H9 (cell line): ENCODE measurements at regions not wholly inside any gene's neighbourhood (a gene's known extent, or its start where the extent isn't known, plus 50 kb on each side); places are given as distances from the start of the nearest gene placed in this dataset.

Source experiments
- DNase-seq: peaks from one replicate; pipeline ENCODE4 v3.0.0-alpha.2; 2017
- H2AFZ ChIP-seq: one replicate; pipeline ENCODE4 v1.6.1; 2013; ENCODE audit warnings: mild to moderate bottlenecking, low read length, control low read depth, moderate library complexity
- H2AK5ac ChIP-seq: 2 replicates; pipeline ENCODE4 v1.6.1; 2013; ENCODE audit warnings: low read length, control low read depth, mixed read lengths; ENCODE audit not compliant: insufficient read length
- H2BK120ac ChIP-seq: one replicate; pipeline ENCODE4 v1.6.1; 2013; ENCODE audit warnings: low read depth, mild to moderate bottlenecking, low read length, control low read depth, inconsistent platforms; ENCODE audit not compliant: poor library complexity, severe bottlenecking
- H2BK12ac ChIP-seq: 2 replicates; pipeline ENCODE4 v1.6.1; 2013; ENCODE audit warnings: low read length, control low read depth, mixed read lengths, low read depth; ENCODE audit not compliant: insufficient read length
- H2BK15ac ChIP-seq: 2 replicates; pipeline ENCODE4 v1.6.1; 2013; ENCODE audit warnings: low read depth, low read length, control low read depth
- H2BK20ac ChIP-seq: one replicate; pipeline ENCODE4 v1.6.1; 2013; ENCODE audit warnings: low read depth, mild to moderate bottlenecking, low read length, control low read depth, inconsistent platforms; ENCODE audit not compliant: poor library complexity, severe bottlenecking
- H2BK5ac ChIP-seq: 2 replicates; pipeline ENCODE4 v1.6.1; 2013; ENCODE audit warnings: low read length, control low read depth, mixed read lengths; ENCODE audit not compliant: insufficient read length
- H3K14ac ChIP-seq: 2 replicates; pipeline ENCODE4 v1.6.1; 2013; ENCODE audit warnings: low read length, control low read depth; ENCODE audit not compliant: insufficient read depth
- H3K18ac ChIP-seq: 2 replicates; pipeline ENCODE4 v1.6.1; 2013; ENCODE audit warnings: low read depth, mild to moderate bottlenecking, mixed read lengths, low read length, control low read depth; ENCODE audit not compliant: insufficient read length
- H3K23ac ChIP-seq: 2 replicates; pipeline ENCODE4 v1.6.1; 2013; ENCODE audit warnings: low read length, control low read depth, mixed read lengths, low read depth; ENCODE audit not compliant: insufficient read length
- H3K23me2 ChIP-seq: 2 replicates; pipeline ENCODE4 v1.6.1; 2013; ENCODE audit warnings: low read depth, mild to moderate bottlenecking, mixed read lengths, low read length, control low read depth; ENCODE audit not compliant: insufficient read length, poor library complexity, severe bottlenecking
- H3K27ac ChIP-seq: 2 replicates; pipeline ENCODE4 v1.5.1; 2013; ENCODE audit warnings: low read length, control low read depth, mixed read lengths, low read depth; ENCODE audit not compliant: insufficient read length
- H3K27me3 ChIP-seq: 2 replicates; pipeline ENCODE4 v1.6.1; 2013; ENCODE audit warnings: low read length, control low read depth, inconsistent platforms; ENCODE audit not compliant: insufficient read depth
- H3K4ac ChIP-seq: 2 replicates; pipeline ENCODE4 v1.6.1; 2013; ENCODE audit warnings: low read depth, mild to moderate bottlenecking, control low read depth, inconsistent platforms, low read length, moderate library complexity
- H3K4me1 ChIP-seq: 2 replicates; pipeline ENCODE4 v1.6.1; 2013; ENCODE audit warnings: low read length, control low read depth, inconsistent platforms; ENCODE audit not compliant: insufficient read depth
- H3K4me2 ChIP-seq: 2 replicates; pipeline ENCODE4 v1.6.1; 2013; ENCODE audit warnings: low read length, control low read depth, mixed read lengths; ENCODE audit not compliant: insufficient read length, insufficient read depth
- H3K56ac ChIP-seq: 2 replicates; pipeline ENCODE4 v1.6.1; 2013; ENCODE audit warnings: low read depth, mild to moderate bottlenecking, mixed read lengths, low read length, control low read depth; ENCODE audit not compliant: insufficient read length
- H3K79me1 ChIP-seq: 2 replicates; pipeline ENCODE4 v1.6.1; 2013; ENCODE audit warnings: low read depth, mild to moderate bottlenecking, moderate library complexity, low read length, control low read depth, inconsistent platforms; ENCODE audit not compliant: insufficient read depth, poor library complexity, severe bottlenecking
- H3K79me2 ChIP-seq: 2 replicates; pipeline ENCODE4 v1.6.1; 2013; ENCODE audit warnings: low read length, control low read depth, inconsistent platforms; ENCODE audit not compliant: insufficient read depth
- H3K9ac ChIP-seq: 2 replicates; pipeline ENCODE4 v1.6.1; 2013; ENCODE audit warnings: low read length, control low read depth, mixed read lengths; ENCODE audit not compliant: insufficient read length; ENCODE audit errors: extremely low read depth
- H3K9me3 ChIP-seq: one replicate; pipeline ENCODE4 v1.6.1; 2013; ENCODE audit warnings: low read depth, low read length, inconsistent platforms; ENCODE audit not compliant: control insufficient read depth
- H3T11ph ChIP-seq: one replicate; pipeline ENCODE4 v1.6.1; 2013; ENCODE audit warnings: mild to moderate bottlenecking, low read length, control low read depth, inconsistent platforms
- H4K20me1 ChIP-seq: one replicate; pipeline ENCODE4 v1.6.1; 2013; ENCODE audit not compliant: control insufficient read depth, insufficient read length, insufficient read depth
- H4K5ac ChIP-seq: 2 replicates; pipeline ENCODE4 v1.6.1; 2013; ENCODE audit warnings: low read depth, mild to moderate bottlenecking, mixed read lengths, low read length, control low read depth; ENCODE audit not compliant: insufficient read length
- H4K8ac ChIP-seq: replicated peaks from 2 replicates; pipeline ENCODE4 v1.6.1; 2013; ENCODE audit warnings: low read length, control low read depth, mixed read lengths, low read depth; ENCODE audit not compliant: insufficient read length
- H4K91ac ChIP-seq: 2 replicates; pipeline ENCODE4 v1.6.1; 2013; ENCODE audit warnings: low read depth, mild to moderate bottlenecking, moderate library complexity, mixed read lengths, low read length, control low read depth; ENCODE audit not compliant: insufficient read length
- H3K27ac Mint-ChIP-seq, 3 experiments: 2 replicates in 2 of 3; 3 replicates in 1 of 3; pipeline ENCODE4 v1.8.0; 2020 to 2021; ENCODE audit warnings: mixed read lengths in 3 of 3, mild to moderate bottlenecking in 1 of 3, moderate library complexity in 1 of 3
- H3K27me3 Mint-ChIP-seq: 2 replicates; pipeline ENCODE4 v1.8.0; 2021; ENCODE audit warnings: low read depth, mild to moderate bottlenecking, moderate library complexity, mixed read lengths
- H3K36me3 Mint-ChIP-seq, 3 experiments: 2 replicates in 2 of 3; 3 replicates in 1 of 3; pipeline ENCODE4 v1.8.0; 2020 to 2021; ENCODE audit warnings: low read depth in 3 of 3, mixed read lengths in 3 of 3; ENCODE audit not compliant: insufficient read depth in 1 of 3
- H3K4me1 Mint-ChIP-seq, 2 experiments: 2 replicates each; pipeline ENCODE4 v1.8.0; 2020; ENCODE audit warnings: mixed read lengths in 2 of 2
- H3K4me3 Mint-ChIP-seq, 2 experiments: 2 replicates in 1 of 2; 3 replicates in 1 of 2; pipeline ENCODE4 v1.8.0; 2020 to 2021; ENCODE audit warnings: mild to moderate bottlenecking in 2 of 2, mixed read lengths in 2 of 2, moderate library complexity in 1 of 2
- H3K9me3 Mint-ChIP-seq, 2 experiments: 2 replicates in 1 of 2; 3 replicates in 1 of 2; pipeline ENCODE4 v1.8.0; 2020; ENCODE audit warnings: mild to moderate bottlenecking in 2 of 2, mixed read lengths in 2 of 2, moderate library complexity in 1 of 2
- CTCF ChIP-seq: fragments of 200-600 bp; sonication (generic); conservative IDR thresholded peaks from 3 replicates; pipeline ENCODE4 v1.8.0; 2021; ENCODE audit warnings: antibody characterized with exemption, mild to moderate bottlenecking
- WGBS: extraction: QIAGEN DNeasy Blood & Tissue Kit; methylation state at CpG from one replicate; pipeline ENCODE4 v1.1.7; 2013; ENCODE audit warnings: missing lambda C conversion rate, low lambda C conversion rate, mixed read lengths; ENCODE audit not compliant: insufficient read length; ENCODE audit errors: extremely low coverage; 5-methylcytosine and 5-hydroxymethylcytosine counted together

GRCh38 chr12:62005615-62006014, 254.6 kb upstream of the USP15 start:
- Mint-ChIP-seq H3K36me3 (no peaks in the 10 kb centered on the region; a peak in 1 of 7 replicates), H3K27ac (no peak overlapping the region; a peak in 1 of 7 replicates), H3K9me3 (peaks cover 3 to 7% of the 10 kb centered on the region in 2 experiments; a peak in 2 of 5 replicates), H3K4me1 (peaks cover 0 to 2% of the 10 kb centered on the region in 2 experiments; a peak in 2 of 4 replicates), H3K27me3 (no peaks in the 10 kb centered on the region), H3K4me3 (no peak overlapping the region)
- no peak overlapping the region for H3K14ac ChIP-seq
- no peak overlapping the region for H4K5ac ChIP-seq
- no CpG with 5 or more reads among the region's 2 CpGs for WGBS
- H3T11ph ChIP-seq: no peak overlapping the region
- H2AFZ ChIP-seq: no peak overlapping the region
- H4K20me1 ChIP-seq: no peaks in the 10 kb centered on the region
- H3K23me2 ChIP-seq: no peaks in the 10 kb centered on the region
- no peak overlapping the region for H2BK20ac ChIP-seq
- H3K18ac ChIP-seq: no peak overlapping the region
- H3K79me2 ChIP-seq: no peaks in the 10 kb centered on the region
- no peak overlapping the region for H3K56ac ChIP-seq
- no peak for DNase-seq
- no peak overlapping the region for H2BK120ac ChIP-seq
- no peak overlapping the region for H3K23ac ChIP-seq
- H3K79me1 ChIP-seq: no peaks in the 10 kb centered on the region
- no peak for TF ChIP-seq CTCF
- H3K27ac ChIP-seq: no peak overlapping the region
- H3K9ac ChIP-seq: no peak overlapping the region
- H3K4ac ChIP-seq: no peak overlapping the region
- no peaks in the 10 kb centered on the region for H3K27me3 ChIP-seq
- no peak overlapping the region for H2BK5ac ChIP-seq
- H2BK12ac ChIP-seq: no peak overlapping the region
- no peak overlapping the region for H4K91ac ChIP-seq
- H4K8ac ChIP-seq: no peak overlapping the region
- no peak overlapping the region for H3K4me2 ChIP-seq
- no peak overlapping the region for H2AK5ac ChIP-seq
- H3K9me3 ChIP-seq: no peaks in the 10 kb centered on the region
- no peaks in the 10 kb centered on the region for H3K4me1 ChIP-seq
- H2BK15ac ChIP-seq: no peak overlapping the region
